Thoracic aorta (tissue), 2 donors: ENCODE measurements at regions not wholly inside any gene's neighbourhood (a gene's known extent, or its start where the extent isn't known, plus 50 kb on each side); places are given as distances from the start of the nearest gene placed in this dataset.
"Not testable (repeated sequence)": the region's sequence is repeated elsewhere in the genome, so short reads cannot be mapped to it uniquely, and the experiment has no call there.

ENCODE experiments used
- ATAC-seq: fragments of 150-250 bp; one replicate; pipeline ENCODE4 v1.8.0; 2017; ENCODE audit warnings: low read depth; ENCODE audit not compliant: insufficient number of reproducible peaks, low FRiP score
- DNase-seq: peaks from one replicate; pipeline ENCODE4 v3.0.0-alpha.2; 2020; ENCODE audit warnings: low spot score
- H3K27ac ChIP-seq, 2 donors: fragments of 200-600 bp; sonication (generic); 1 replicate in 1 of 2; 2 replicates in 1 of 2; pipeline ENCODE4 v1.5.1; 2016; ENCODE audit warnings: mild to moderate bottlenecking in 2 of 2, moderate library complexity in 2 of 2
- H3K27me3 ChIP-seq: fragments of 200-600 bp; sonication (generic); replicated peaks from 2 replicates; pipeline ENCODE4 v1.6.0; 2016; ENCODE audit warnings: mild to moderate bottlenecking; ENCODE audit not compliant: insufficient read depth
- H3K36me3 ChIP-seq: fragments of 200-600 bp; sonication (generic); one replicate; pipeline ENCODE4 v1.5.1; 2016
- H3K4me1 ChIP-seq, 2 donors: fragments of 200-600 bp; sonication (generic); 1 replicate in 1 of 2; 2 replicates in 1 of 2; pipeline versions ENCODE4 v1.5.1 to v1.6.0; 2016; ENCODE audit warnings: low read depth in 2 of 2, mild to moderate bottlenecking in 1 of 2; ENCODE audit not compliant: control insufficient read depth in 1 of 2
- H3K4me3 ChIP-seq: fragments of 200-600 bp; sonication (generic); 2 replicates; pipeline ENCODE4 v1.5.1; 2016; ENCODE audit warnings: mild to moderate bottlenecking
- H3K9me3 ChIP-seq: fragments of 200-600 bp; sonication (generic); 2 replicates; pipeline ENCODE4 v1.5.1; 2016
- CTCF ChIP-seq: fragments of 200-600 bp; sonication (generic); IDR thresholded peaks from one replicate; pipeline ENCODE4 v1.5.1; 2019; ENCODE audit warnings: antibody characterized with exemption

- Histone ChIP-seq H3K27ac (no peak overlapping the region), H3K4me3 (no peak overlapping the region), H3K36me3 (no peaks in the 10 kb centered on the region), H3K4me1 (no peaks in the 10 kb centered on the region), H3K27me3 (no peaks in the 10 kb centered on the region), H3K9me3 (no peaks in the 10 kb centered on the region)
- ATAC-seq (no peak), DNase-seq (no peak)
- no peak for TF ChIP-seq CTCF
Measured at GRCh38 chr16:61421111-61421510, 615.1 kb downstream of the CDH8 start.

- no peak for DNase-seq
- Histone ChIP-seq H3K9me3 (no peaks in the 10 kb centered on the region), H3K4me1 (no peaks in the 10 kb centered on the region), H3K27ac (no peak overlapping the region), H3K4me3 (no peak overlapping the region), H3K36me3 (no peaks in the 10 kb centered on the region), H3K27me3 (no peaks in the 10 kb centered on the region)
- TF ChIP-seq CTCF, result no peak
- ATAC-seq, result no peak
Measured at GRCh38 chr16:61419791-61420190, 616.4 kb downstream of the CDH8 start.

DNA sequence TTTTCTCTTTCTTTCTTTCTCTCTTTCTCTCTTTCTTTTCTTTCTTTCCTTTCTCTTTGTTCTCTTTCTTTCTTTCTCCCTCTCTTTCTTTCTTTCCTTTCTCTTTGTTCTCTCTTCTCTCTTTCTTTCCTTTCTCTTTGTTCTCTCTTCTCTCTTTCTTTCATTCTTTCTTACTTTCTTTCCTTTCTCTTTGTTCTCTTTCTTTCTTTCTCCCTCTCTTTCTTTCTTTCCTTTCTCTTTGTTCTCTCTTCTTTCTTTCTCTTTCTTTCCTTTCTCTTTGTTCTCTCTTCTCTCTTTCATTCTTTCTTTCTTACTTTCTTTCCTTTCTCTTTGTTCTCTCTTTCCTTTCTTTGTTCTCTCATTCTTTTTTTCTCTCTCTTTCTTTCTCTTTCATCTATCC lies 617.4 kb downstream of the CDH8 start:
- not testable (repeated sequence) for H3K4me1 ChIP-seq, H3K9me3 ChIP-seq, H3K27me3 ChIP-seq, DNase-seq, H3K36me3 ChIP-seq, H3K4me3 ChIP-seq, H3K27ac ChIP-seq, ATAC-seq

DNA sequence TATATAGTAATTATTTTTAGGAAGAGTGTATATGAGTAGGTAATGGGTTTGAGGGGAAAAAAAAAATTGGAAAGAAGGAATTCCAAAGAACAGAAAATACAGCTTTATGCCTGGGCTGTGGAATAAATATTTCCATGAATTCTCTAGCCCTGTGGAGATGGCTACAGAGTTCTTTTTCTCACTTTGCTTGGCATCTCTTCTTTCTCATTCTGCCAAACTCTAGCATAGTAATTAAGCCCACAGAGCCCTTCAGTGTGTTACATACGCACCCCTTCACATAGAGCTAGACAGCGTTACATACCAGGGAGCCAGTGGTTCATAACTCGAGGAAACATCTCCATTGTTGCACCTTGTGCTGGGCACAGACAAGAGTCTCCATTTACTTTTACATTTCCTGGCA lies 621.1 kb downstream of the CDH8 start:
- no peaks in the 10 kb centered on the region for H3K4me1 ChIP-seq
- no peak for TF ChIP-seq CTCF

DNA sequence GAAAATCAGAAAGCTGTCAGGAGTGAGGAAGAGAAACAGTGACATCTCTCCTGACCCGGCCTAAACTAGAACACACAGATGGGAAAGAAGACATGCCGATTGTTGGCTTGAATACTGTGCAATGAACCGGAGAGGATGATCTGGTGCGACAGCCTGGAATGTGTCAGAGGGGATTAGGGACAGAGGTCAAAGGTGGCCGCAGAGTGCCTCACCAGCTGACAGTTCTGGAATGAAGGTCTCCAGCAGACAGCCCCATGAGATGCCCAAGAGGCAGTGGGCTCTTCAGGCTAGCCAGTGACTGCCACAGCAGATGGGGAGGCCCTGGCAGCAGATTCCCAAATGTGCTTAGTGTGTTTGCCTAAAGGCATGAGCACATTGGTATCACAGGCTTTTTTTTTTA lies 623.2 kb downstream of the CDH8 start:
- no peaks in the 10 kb centered on the region for H3K4me1 ChIP-seq
- no peaks in the 10 kb centered on the region for H3K27me3 ChIP-seq
- no peak for TF ChIP-seq CTCF
- no peaks in the 10 kb centered on the region for H3K36me3 ChIP-seq
- H3K27ac ChIP-seq, result no peak overlapping the region
- no peak overlapping the region for H3K4me3 ChIP-seq
- H3K9me3 ChIP-seq, result no peaks in the 10 kb centered on the region
- no peak for ATAC-seq
- DNase-seq, result no peak

More for the DNA sequence above, 621.1 kb downstream of the CDH8 start:
- H3K9me3 ChIP-seq, result no peaks in the 10 kb centered on the region
- DNase-seq (no peak), ATAC-seq (no peak)
- no peaks in the 10 kb centered on the region for H3K36me3 ChIP-seq
- H3K27ac ChIP-seq, result no peak overlapping the region
- no peaks in the 10 kb centered on the region for H3K27me3 ChIP-seq
- no peak overlapping the region for H3K4me3 ChIP-seq

GRCh38 chr16:61412562-61412961 lies 623.7 kb downstream of the CDH8 start:
- no peaks in the 10 kb centered on the region for H3K27me3 ChIP-seq
- H3K27ac ChIP-seq, result no peak overlapping the region
- ATAC-seq (no peak), DNase-seq (no peak)
- no peak overlapping the region for H3K4me3 ChIP-seq
- TF ChIP-seq CTCF, result no peak
- no peaks in the 10 kb centered on the region for H3K9me3 ChIP-seq
- no peaks in the 10 kb centered on the region for H3K4me1 ChIP-seq
- H3K36me3 ChIP-seq, result no peaks in the 10 kb centered on the region
